Upper lobe of left lung (tissue), 4 donors: ENCODE measurements at regions not wholly inside any gene's neighbourhood (a gene's known extent, or its start where the extent isn't known, plus 50 kb on each side); places are given as distances from the start of the nearest gene placed in this dataset.

ENCODE experiments used
- CTCF ChIP-seq, 6 experiments: fragments of 450-650 bp in 4 of 6; fragments of 200-600 bp in 2 of 6; sonication (generic) in 2 of 6; IDR thresholded peaks; one replicate each; pipeline ENCODE4 v1.5.1; 2016 to 2019; ENCODE audit warnings: antibody characterized with exemption in 6 of 6
- EP300 ChIP-seq, 4 donors: sonication (generic); formaldehyde crosslinking; IDR thresholded peaks; one replicate each; pipeline ENCODE4 v1.5.1; 2017; ENCODE audit warnings: antibody characterized with exemption in 4 of 4, control low read depth in 2 of 4

GRCh38 chr14:25622763-25623162, 572.8 kb upstream of the STXBP6 start:
- TF ChIP-seq EP300 (IDR thresholded peaks at IDR 0.05) (no peak), CTCF (IDR thresholded peaks at IDR 0.05) (no peak)
